ENCODE measurements at regions not wholly inside any gene's neighbourhood (a gene's known extent, or its start where the extent isn't known, plus 50 kb on each side); places are given as distances from the start of the nearest gene placed in this dataset.

DNA sequence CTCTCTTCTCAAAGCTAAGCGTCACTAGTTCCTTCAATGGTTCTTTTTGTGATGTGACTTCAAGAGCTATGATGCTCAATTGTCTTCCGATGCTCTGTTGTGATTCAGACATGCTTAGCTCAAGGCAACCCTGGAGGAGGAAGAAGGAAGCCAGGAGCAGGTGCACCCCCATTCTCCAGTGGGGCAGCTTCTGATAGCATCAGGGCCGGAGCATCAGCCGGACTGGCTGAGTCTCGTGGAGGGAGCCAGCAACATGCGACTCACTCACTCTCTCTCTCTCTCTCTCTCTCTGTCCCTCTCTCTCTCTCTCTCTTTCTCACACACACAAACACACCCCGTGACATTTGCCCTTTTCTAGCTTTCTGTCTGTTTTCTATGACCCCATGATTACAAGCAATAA lies 140.2 kb downstream of the HSD17B3 start:
- TF ChIP-seq TEAD4 (IDR thresholded peaks at IDR 0.05) (no peak), FOXM1 (IDR thresholded peaks at IDR 0.05; ENCODE audit: borderline replicate concordance, low read depth) (no peak), RAD21 (IDR thresholded peaks at IDR 0.05; ENCODE audit: low read depth) (no peak), EGR1 (IDR thresholded peaks at IDR 0.05) (no peak), ZBTB7A (IDR thresholded peaks at IDR 0.05; ENCODE audit: low read depth) (no peak), EP300 (IDR thresholded peaks at IDR 0.05; ENCODE audit: borderline replicate concordance) (no peak), TCF12 (IDR thresholded peaks at IDR 0.05; ENCODE audit: low read depth) (no peak), CEBPB (IDR thresholded peaks at IDR 0.05) (no peak), NFIC (IDR thresholded peaks at IDR 0.05) (no peak), TAF1 (IDR thresholded peaks at IDR 0.05; ENCODE audit: low read depth) (no peak), YY1 (IDR thresholded peaks at IDR 0.05; ENCODE audit: low read depth) (no peak)

DNA sequence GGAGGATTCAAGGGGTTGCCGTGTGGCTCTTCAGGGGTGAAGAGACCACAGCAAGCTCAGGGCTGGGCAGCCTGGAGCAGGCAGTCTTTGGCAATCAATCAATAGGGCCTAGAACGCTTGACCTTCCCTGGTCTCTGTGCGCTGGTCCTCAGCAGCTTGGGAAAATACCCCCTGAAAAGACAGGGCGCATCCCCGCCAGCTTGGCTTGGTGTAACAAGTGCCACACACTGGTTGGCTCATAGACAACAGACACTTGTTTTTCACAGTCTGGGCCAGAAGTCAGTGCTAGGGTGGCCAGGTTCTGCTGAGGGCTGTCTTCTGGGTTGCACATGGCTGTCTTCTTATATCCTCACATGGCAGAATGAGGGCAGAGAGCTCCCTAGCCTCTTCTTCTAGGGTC lies 141.1 kb downstream of the HSD17B3 start:
- TF ChIP-seq TAF1 (IDR thresholded peaks at IDR 0.05; ENCODE audit: low read depth) (no peak), CEBPB (IDR thresholded peaks at IDR 0.05) (no peak), ZBTB7A (IDR thresholded peaks at IDR 0.05; ENCODE audit: low read depth) (no peak), TCF12 (IDR thresholded peaks at IDR 0.05; ENCODE audit: low read depth) (no peak)
- TF ChIP-seq, protein P1, sequence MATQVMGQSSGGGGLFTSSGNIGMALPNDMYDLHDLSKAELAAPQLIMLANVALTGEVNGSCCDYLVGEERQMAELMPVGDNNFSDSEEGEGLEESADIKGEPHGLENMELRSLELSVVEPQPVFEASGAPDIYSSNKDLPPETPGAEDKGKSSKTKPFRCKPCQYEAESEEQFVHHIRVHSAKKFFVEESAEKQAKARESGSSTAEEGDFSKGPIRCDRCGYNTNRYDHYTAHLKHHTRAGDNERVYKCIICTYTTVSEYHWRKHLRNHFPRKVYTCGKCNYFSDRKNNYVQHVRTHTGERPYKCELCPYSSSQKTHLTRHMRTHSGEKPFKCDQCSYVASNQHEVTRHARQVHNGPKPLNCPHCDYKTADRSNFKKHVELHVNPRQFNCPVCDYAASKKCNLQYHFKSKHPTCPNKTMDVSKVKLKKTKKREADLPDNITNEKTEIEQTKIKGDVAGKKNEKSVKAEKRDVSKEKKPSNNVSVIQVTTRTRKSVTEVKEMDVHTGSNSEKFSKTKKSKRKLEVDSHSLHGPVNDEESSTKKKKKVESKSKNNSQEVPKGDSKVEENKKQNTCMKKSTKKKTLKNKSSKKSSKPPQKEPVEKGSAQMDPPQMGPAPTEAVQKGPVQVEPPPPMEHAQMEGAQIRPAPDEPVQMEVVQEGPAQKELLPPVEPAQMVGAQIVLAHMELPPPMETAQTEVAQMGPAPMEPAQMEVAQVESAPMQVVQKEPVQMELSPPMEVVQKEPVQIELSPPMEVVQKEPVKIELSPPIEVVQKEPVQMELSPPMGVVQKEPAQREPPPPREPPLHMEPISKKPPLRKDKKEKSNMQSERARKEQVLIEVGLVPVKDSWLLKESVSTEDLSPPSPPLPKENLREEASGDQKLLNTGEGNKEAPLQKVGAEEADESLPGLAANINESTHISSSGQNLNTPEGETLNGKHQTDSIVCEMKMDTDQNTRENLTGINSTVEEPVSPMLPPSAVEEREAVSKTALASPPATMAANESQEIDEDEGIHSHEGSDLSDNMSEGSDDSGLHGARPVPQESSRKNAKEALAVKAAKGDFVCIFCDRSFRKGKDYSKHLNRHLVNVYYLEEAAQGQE (IDR thresholded peaks at IDR 0.05; ENCODE audit: low read depth), result no peak

DNA sequence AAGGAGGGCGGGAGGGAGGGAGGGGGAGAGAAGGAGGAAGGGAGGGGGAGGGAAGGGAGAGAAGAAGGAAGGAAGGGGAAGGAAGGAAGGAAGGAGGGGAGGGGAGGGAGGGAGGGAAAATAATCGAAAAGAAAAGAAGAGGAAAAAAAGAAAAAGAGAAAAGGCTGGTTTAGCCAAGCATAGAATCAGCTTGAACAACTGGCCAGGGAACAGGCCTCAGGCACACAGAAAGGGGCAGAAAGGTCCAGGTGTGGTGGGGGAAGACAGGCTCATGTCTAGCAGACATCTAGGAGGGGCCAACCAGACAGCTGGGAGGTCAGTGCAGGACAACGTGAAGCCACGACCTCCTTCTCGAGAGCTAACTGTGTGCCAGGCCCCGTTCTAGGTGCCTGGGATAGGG lies 141.8 kb downstream of the HSD17B3 start:
- TF ChIP-seq CEBPB (IDR thresholded peaks at IDR 0.05) (no peak), TCF12 (IDR thresholded peaks at IDR 0.05; ENCODE audit: low read depth) (no peak), EGR1 (IDR thresholded peaks at IDR 0.05) (no peak), FOXM1 (IDR thresholded peaks at IDR 0.05; ENCODE audit: borderline replicate concordance, low read depth) (no peak), ZBTB7A (IDR thresholded peaks at IDR 0.05; ENCODE audit: low read depth) (no peak), TAF1 (IDR thresholded peaks at IDR 0.05; ENCODE audit: low read depth) (no peak), NFIC (IDR thresholded peaks at IDR 0.05) (no peak), EP300 (IDR thresholded peaks at IDR 0.05; ENCODE audit: borderline replicate concordance) (no peak), RAD21 (IDR thresholded peaks at IDR 0.05; ENCODE audit: low read depth) (no peak), TEAD4 (IDR thresholded peaks at IDR 0.05) (no peak), YY1 (IDR thresholded peaks at IDR 0.05; ENCODE audit: low read depth) (no peak), CREB1 (IDR thresholded peaks at IDR 0.05; ENCODE audit: low read depth) (no peak)
- TF ChIP-seq, protein P2, sequence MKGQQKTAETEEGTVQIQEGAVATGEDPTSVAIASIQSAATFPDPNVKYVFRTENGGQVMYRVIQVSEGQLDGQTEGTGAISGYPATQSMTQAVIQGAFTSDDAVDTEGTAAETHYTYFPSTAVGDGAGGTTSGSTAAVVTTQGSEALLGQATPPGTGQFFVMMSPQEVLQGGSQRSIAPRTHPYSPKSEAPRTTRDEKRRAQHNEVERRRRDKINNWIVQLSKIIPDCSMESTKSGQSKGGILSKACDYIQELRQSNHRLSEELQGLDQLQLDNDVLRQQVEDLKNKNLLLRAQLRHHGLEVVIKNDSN (IDR thresholded peaks at IDR 0.05), result no peak
- TF ChIP-seq, protein P3, sequence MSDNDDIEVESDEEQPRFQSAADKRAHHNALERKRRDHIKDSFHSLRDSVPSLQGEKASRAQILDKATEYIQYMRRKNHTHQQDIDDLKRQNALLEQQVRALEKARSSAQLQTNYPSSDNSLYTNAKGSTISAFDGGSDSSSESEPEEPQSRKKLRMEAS (IDR thresholded peaks at IDR 0.05), result no peak
- TF ChIP-seq, protein P1 (IDR thresholded peaks at IDR 0.05; ENCODE audit: low read depth), result no peak

DNA sequence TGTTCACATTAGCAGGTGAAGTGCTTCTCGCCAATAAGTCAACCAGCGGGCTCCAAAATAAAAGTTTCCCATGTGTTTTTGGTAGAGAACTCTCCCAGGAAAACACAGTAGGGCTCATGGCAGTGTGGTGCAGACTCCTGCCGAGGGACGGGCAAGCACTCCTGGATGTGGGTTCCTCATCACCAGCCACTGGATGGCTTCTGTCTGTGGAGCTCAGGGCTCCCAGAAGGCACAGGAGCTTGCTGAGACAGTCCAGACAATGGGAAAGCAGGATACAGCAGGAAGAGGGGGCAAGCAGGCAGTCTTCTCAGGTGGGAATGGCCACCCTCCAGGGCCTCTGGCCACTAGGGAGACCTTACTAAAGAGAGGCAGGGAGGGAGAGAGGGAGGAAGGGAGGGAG lies 142.4 kb downstream of the HSD17B3 start:
- no peak for TF ChIP-seq TAF1 (IDR thresholded peaks at IDR 0.05; ENCODE audit: low read depth)
- no peak for TF ChIP-seq TCF12 (IDR thresholded peaks at IDR 0.05; ENCODE audit: low read depth)
- TF ChIP-seq, protein P3 (IDR thresholded peaks at IDR 0.05), result no peak
- TF ChIP-seq, protein P1 (IDR thresholded peaks at IDR 0.05; ENCODE audit: low read depth), result no peak
- no peak for TF ChIP-seq RAD21 (IDR thresholded peaks at IDR 0.05; ENCODE audit: low read depth)
- no peak for TF ChIP-seq NFIC (IDR thresholded peaks at IDR 0.05)
- no peak for TF ChIP-seq ZBTB7A (IDR thresholded peaks at IDR 0.05; ENCODE audit: low read depth)

DNA sequence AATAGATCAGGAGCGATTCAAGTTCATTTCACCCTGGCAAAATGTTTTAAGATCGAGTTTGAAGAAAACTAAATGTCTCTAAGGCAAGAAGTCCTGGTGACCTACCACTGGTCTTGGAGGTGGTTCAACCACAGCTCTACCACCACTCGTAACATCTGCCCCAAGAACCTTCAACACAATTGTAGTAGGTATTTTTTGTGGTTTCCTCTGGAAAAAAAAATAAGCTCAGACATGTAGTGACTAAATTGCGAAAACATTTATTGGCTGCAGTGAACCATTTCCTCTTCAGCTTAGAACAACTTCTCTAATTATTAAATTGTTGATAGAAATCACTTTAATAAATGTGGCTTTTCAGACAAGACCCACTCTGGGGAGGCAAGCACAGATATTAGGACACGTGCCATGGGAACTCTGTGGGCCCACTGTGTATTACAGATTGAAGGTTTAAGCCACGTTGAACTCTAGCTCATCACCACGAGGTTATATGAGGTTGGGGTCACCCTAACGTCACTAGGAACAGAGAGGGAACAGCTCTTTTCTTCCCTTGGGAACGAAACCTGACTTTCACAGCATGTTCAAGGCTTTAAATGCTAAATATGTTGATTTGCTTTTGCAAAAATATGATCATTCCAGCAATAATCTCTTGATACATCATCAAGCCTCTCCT lies 142.9 kb downstream of the HSD17B3 start:
- no peak for TF ChIP-seq TAF1 (IDR thresholded peaks at IDR 0.05; ENCODE audit: low read depth)

Measured in Ishikawa (cell line).